ENCODE measurements at regions not wholly inside any gene's neighbourhood (a gene's known extent, or its start where the extent isn't known, plus 50 kb on each side); places are given as distances from the start of the nearest gene placed in this dataset.

- no peak for TF ChIP-seq EZH2 (IDR thresholded peaks at IDR 0.05; ENCODE audit: borderline replicate concordance, insufficient read depth, low read depth, low read length, poor library complexity, severe bottlenecking)
- no peak for TF ChIP-seq CTCF (IDR thresholded peaks at IDR 0.05)
These were observed 252.6 kb downstream of the NPHP4 start for GRCh38 chr1:5739561-5740078.
